ENCODE measurements at regions not wholly inside any gene's neighbourhood (a gene's known extent, or its start where the extent isn't known, plus 50 kb on each side); places are given as distances from the start of the nearest gene placed in this dataset.

DNA sequence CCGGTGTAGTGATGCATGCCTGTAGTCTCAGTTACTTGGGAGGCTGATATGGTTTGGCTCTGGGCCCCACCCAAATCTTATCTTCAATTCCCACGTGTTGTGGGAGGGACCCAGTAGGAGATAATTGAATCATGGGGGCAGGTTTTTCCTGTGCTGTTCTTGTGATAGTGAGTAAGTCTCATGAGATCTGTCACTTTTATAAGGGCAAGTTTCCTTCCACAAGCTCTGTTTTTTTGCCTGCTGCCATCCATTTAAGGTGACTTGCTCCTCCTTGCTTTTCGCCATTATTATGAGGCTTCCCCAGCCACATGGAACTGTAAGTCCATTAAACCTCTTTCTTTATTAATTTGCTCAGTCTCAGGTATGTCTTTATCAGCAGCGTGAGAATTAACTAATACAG lies 566.7 kb upstream of the NECTIN3 start (continued):
- peak; percentile 39; the same call in 1 of the 2 replicates for TF ChIP-seq MTA1 (IDR thresholded peaks at IDR 0.05; ENCODE audit: borderline replicate concordance)
- TF ChIP-seq, protein P1, sequence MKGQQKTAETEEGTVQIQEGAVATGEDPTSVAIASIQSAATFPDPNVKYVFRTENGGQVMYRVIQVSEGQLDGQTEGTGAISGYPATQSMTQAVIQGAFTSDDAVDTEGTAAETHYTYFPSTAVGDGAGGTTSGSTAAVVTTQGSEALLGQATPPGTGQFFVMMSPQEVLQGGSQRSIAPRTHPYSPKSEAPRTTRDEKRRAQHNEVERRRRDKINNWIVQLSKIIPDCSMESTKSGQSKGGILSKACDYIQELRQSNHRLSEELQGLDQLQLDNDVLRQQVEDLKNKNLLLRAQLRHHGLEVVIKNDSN (CRISPR knock-in tag; IDR thresholded peaks at IDR 0.05) = peak; percentile 45
- peak; percentile 50 for TF ChIP-seq TAF9B (IDR thresholded peaks at IDR 0.05; ENCODE audit: partially characterized antibody)
- no peak for TF ChIP-seq DACH1 (IDR thresholded peaks at IDR 0.05; ENCODE audit: partially characterized antibody)
- peak; percentile 30 for TF ChIP-seq HMGN3 (IDR thresholded peaks at IDR 0.05; ENCODE audit: borderline replicate concordance, extremely low read depth, insufficient read length, low read depth, low read length)
- TF ChIP-seq STAT5B (CRISPR knock-in tag; IDR thresholded peaks at IDR 0.05) = no peak
- no peak for TF ChIP-seq FOXJ3 (CRISPR knock-in tag; IDR thresholded peaks at IDR 0.05)
- TF ChIP-seq NCOA2 (IDR thresholded peaks at IDR 0.05; ENCODE audit: partially characterized antibody in 2 of 2) = no peak
- no peak for TF ChIP-seq MEF2D (tag; conservative IDR thresholded peaks at IDR 0.05; ENCODE audit: low read depth)
- TF ChIP-seq TBP (optimal IDR thresholded peaks at IDR 0.05; ENCODE audit: low read depth, low read length) = peak; percentile 77
- no peak for TF ChIP-seq IFI16 (CRISPR knock-in tag; IDR thresholded peaks at IDR 0.05)
- TF ChIP-seq KDM1A (IDR thresholded peaks at IDR 0.05) = peak; percentile 76 to 82
- TF ChIP-seq, protein P2, sequence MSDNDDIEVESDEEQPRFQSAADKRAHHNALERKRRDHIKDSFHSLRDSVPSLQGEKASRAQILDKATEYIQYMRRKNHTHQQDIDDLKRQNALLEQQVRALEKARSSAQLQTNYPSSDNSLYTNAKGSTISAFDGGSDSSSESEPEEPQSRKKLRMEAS (CRISPR knock-in tag; IDR thresholded peaks at IDR 0.05) = peak; percentile 31; the same call in 1 of the 2 replicates
- no peak for TF ChIP-seq SMAD4 (CRISPR knock-in tag; conservative IDR thresholded peaks at IDR 0.05)
- TF ChIP-seq TEAD4 (IDR thresholded peaks at IDR 0.05; ENCODE audit: low read length) = peak; percentile 87
- no peak for TF ChIP-seq TEAD4 (CRISPR knock-in tag; IDR thresholded peaks at IDR 0.05; ENCODE audit: borderline replicate concordance)
- TF ChIP-seq, protein P3, sequence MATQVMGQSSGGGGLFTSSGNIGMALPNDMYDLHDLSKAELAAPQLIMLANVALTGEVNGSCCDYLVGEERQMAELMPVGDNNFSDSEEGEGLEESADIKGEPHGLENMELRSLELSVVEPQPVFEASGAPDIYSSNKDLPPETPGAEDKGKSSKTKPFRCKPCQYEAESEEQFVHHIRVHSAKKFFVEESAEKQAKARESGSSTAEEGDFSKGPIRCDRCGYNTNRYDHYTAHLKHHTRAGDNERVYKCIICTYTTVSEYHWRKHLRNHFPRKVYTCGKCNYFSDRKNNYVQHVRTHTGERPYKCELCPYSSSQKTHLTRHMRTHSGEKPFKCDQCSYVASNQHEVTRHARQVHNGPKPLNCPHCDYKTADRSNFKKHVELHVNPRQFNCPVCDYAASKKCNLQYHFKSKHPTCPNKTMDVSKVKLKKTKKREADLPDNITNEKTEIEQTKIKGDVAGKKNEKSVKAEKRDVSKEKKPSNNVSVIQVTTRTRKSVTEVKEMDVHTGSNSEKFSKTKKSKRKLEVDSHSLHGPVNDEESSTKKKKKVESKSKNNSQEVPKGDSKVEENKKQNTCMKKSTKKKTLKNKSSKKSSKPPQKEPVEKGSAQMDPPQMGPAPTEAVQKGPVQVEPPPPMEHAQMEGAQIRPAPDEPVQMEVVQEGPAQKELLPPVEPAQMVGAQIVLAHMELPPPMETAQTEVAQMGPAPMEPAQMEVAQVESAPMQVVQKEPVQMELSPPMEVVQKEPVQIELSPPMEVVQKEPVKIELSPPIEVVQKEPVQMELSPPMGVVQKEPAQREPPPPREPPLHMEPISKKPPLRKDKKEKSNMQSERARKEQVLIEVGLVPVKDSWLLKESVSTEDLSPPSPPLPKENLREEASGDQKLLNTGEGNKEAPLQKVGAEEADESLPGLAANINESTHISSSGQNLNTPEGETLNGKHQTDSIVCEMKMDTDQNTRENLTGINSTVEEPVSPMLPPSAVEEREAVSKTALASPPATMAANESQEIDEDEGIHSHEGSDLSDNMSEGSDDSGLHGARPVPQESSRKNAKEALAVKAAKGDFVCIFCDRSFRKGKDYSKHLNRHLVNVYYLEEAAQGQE (IDR thresholded peaks at IDR 0.05; ENCODE audit: borderline replicate concordance) = 0 out of 2 replicates have a peak, but pooled peaks have one; percentile 20
- TF ChIP-seq, protein P3 (CRISPR knock-in tag; IDR thresholded peaks at IDR 0.05; ENCODE audit: low read depth) = no peak
- peak; percentile 74 for TF ChIP-seq CHD2 (IDR thresholded peaks at IDR 0.05; ENCODE audit: low read depth, low read length)
- no peak for TF ChIP-seq DMBX1 (CRISPR knock-in tag; IDR thresholded peaks at IDR 0.05; ENCODE audit: borderline replicate concordance)
- 0 out of 2 replicates have a peak, but pooled peaks have one; percentile 46 for TF ChIP-seq GTF2E2 (tag; IDR thresholded peaks at IDR 0.05)
- TF ChIP-seq CC2D1A (IDR thresholded peaks at IDR 0.05) = peak; percentile 83

Measured in K562 (cell line).